GM23338 (cell line): ENCODE measurements at regions not wholly inside any gene's neighbourhood (a gene's known extent, or its start where the extent isn't known, plus 50 kb on each side); places are given as distances from the start of the nearest gene placed in this dataset.

Experiments used
- ATAC-seq: fragments of 200-7000 bp; cut with Tn5 transposase; 3 replicates; pipeline ENCODE4 v1.9.1; 2020
- DNase-seq: peaks from one replicate; pipeline ENCODE4 v3.0.0-alpha.2; 2015; ENCODE audit warnings: low spot score
- H2AFZ ChIP-seq: fragments of 200-600 bp; sonication (generic); 2 replicates; pipeline ENCODE4 v1.8.0; 2016; ENCODE audit warnings: antibody characterized with exemption, mild to moderate bottlenecking, moderate library complexity
- H3F3A ChIP-seq: fragments of 200-600 bp; sonication (generic); replicated peaks from 2 replicates; pipeline ENCODE4 v1.8.0; 2017; ENCODE audit warnings: antibody characterized with exemption, mixed run types, low read depth
- H3K27ac ChIP-seq: fragments of 200-600 bp; sonication (generic); 2 replicates; pipeline ENCODE4 v1.6.1; 2016; ENCODE audit warnings: low read depth
- H3K27me3 ChIP-seq: fragments of 200-600 bp; sonication (generic); 2 replicates; pipeline ENCODE4 v1.8.0; 2016; ENCODE audit warnings: mild to moderate bottlenecking, mixed run types, moderate library complexity; ENCODE audit not compliant: insufficient read depth
- H3K36me3 ChIP-seq: fragments of 200-600 bp; sonication (generic); 2 replicates; pipeline ENCODE4 v1.8.0; 2016; ENCODE audit warnings: mild to moderate bottlenecking; ENCODE audit not compliant: insufficient read depth
- H3K4me1 ChIP-seq: fragments of 200-600 bp; sonication (generic); 2 replicates; pipeline ENCODE4 v1.8.0; 2016; ENCODE audit warnings: mild to moderate bottlenecking, moderate library complexity; ENCODE audit not compliant: insufficient read depth
- H3K4me2 ChIP-seq: fragments of 200-600 bp; sonication (generic); 2 replicates; pipeline ENCODE4 v1.7.1; 2017; ENCODE audit warnings: mixed run types
- H3K4me3 ChIP-seq: fragments of 200-600 bp; sonication (generic); 2 replicates; pipeline ENCODE4 v1.6.1; 2016; ENCODE audit warnings: mixed run types
- H3K79me2 ChIP-seq: fragments of 200-600 bp; sonication (generic); replicated peaks from 2 replicates; pipeline ENCODE4 v1.8.0; 2017; ENCODE audit warnings: mild to moderate bottlenecking; ENCODE audit not compliant: insufficient read depth
- H3K9me2 ChIP-seq: fragments of 200-600 bp; sonication (generic); 2 replicates; pipeline ENCODE4 v1.8.0; 2017; ENCODE audit not compliant: insufficient read depth
- H4K20me1 ChIP-seq: fragments of 200-600 bp; sonication (generic); replicated peaks from 2 replicates; pipeline ENCODE4 v1.8.0; 2017; ENCODE audit warnings: mild to moderate bottlenecking; ENCODE audit not compliant: insufficient read depth
- H3K27ac Mint-ChIP-seq: 2 replicates; pipeline ENCODE4 v1.8.0; 2020; ENCODE audit warnings: inconsistent platforms, mild to moderate bottlenecking, moderate library complexity, mixed read lengths
- H3K27me3 Mint-ChIP-seq: 3 replicates; pipeline ENCODE4 v1.8.0; 2022; ENCODE audit warnings: low read depth, mild to moderate bottlenecking, moderate library complexity, mixed read lengths, inconsistent platforms; ENCODE audit not compliant: insufficient read depth, poor library complexity
- H3K36me3 Mint-ChIP-seq: 3 replicates; pipeline ENCODE4 v1.8.0; 2021; ENCODE audit warnings: low read depth, mild to moderate bottlenecking, inconsistent platforms, moderate library complexity, mixed read lengths
- H3K4me1 Mint-ChIP-seq: 3 replicates; pipeline ENCODE4 v1.8.0; 2020; ENCODE audit warnings: mild to moderate bottlenecking, inconsistent platforms, mixed read lengths
- H3K4me3 Mint-ChIP-seq: 3 replicates; pipeline ENCODE4 v1.8.0; 2021; ENCODE audit warnings: moderate library complexity, mild to moderate bottlenecking, inconsistent platforms, mixed read lengths
- H3K9me3 Mint-ChIP-seq: 3 replicates; pipeline ENCODE4 v1.8.0; 2020; ENCODE audit warnings: moderate library complexity, mild to moderate bottlenecking, inconsistent platforms, mixed read lengths
- CREB1 ChIP-seq: fragments of 250-450 bp; sonication (Bioruptor Pico); IDR thresholded peaks from 2 replicates; pipeline ENCODE4 v1.5.0; 2020; ENCODE audit warnings: low read depth, mild to moderate bottlenecking, moderate library complexity
- ETS1 ChIP-seq: IDR thresholded peaks from 2 replicates; pipeline ENCODE4 v1.6.1; 2016; ENCODE audit warnings: antibody characterized with exemption
- JUNB ChIP-seq: IDR thresholded peaks from one replicate; pipeline ENCODE4 v1.6.1; 2016; ENCODE audit warnings: antibody characterized with exemption; ENCODE audit not compliant: unreplicated experiment
- POLR2AphosphoS5 ChIP-seq: IDR thresholded peaks from 2 replicates; pipeline ENCODE4 v1.6.1; 2016; ENCODE audit warnings: antibody characterized with exemption, low read depth
- STAT1 ChIP-seq: IDR thresholded peaks from one replicate; pipeline ENCODE4 v1.6.1; 2016; ENCODE audit warnings: antibody characterized with exemption; ENCODE audit not compliant: unreplicated experiment
- ZNF114 ChIP-seq: fragments of 250-450 bp; sonication (Bioruptor Pico); IDR thresholded peaks from 2 replicates; pipeline ENCODE4 v1.5.0; 2020; ENCODE audit warnings: mild to moderate bottlenecking, moderate library complexity
- ZNF331 ChIP-seq: fragments of 250-450 bp; sonication (Bioruptor Pico); IDR thresholded peaks from 2 replicates; pipeline ENCODE4 v1.5.0; 2020; ENCODE audit warnings: low read depth, mild to moderate bottlenecking, moderate library complexity
- TF ChIP-seq, protein P1 (sequence below): IDR thresholded peaks from one replicate; pipeline ENCODE4 v1.6.1; 2018; ENCODE audit warnings: antibody characterized with exemption; ENCODE audit not compliant: unreplicated experiment
- TF ChIP-seq, protein P2 (sequence below), 2 experiments: fragments of 200-600 bp in 1 of 2; sonication (generic) in 1 of 2; conservative IDR thresholded peaks; 2 replicates each; pipeline versions ENCODE4 v1.5.1 to v1.6.1; 2016 to 2017; ENCODE audit warnings: antibody characterized with exemption in 2 of 2, low read depth in 2 of 2, mild to moderate bottlenecking in 2 of 2, moderate library complexity in 1 of 2

GRCh38 chr2:234880551-234881211, 71.1 kb upstream of the SH3BP4 start (continued):
- TF ChIP-seq JUNB (no peak), ZNF331 (CRISPR knock-in tag) (no peak), STAT1 (no peak), ETS1 (no peak)
- TF ChIP-seq, protein P1, sequence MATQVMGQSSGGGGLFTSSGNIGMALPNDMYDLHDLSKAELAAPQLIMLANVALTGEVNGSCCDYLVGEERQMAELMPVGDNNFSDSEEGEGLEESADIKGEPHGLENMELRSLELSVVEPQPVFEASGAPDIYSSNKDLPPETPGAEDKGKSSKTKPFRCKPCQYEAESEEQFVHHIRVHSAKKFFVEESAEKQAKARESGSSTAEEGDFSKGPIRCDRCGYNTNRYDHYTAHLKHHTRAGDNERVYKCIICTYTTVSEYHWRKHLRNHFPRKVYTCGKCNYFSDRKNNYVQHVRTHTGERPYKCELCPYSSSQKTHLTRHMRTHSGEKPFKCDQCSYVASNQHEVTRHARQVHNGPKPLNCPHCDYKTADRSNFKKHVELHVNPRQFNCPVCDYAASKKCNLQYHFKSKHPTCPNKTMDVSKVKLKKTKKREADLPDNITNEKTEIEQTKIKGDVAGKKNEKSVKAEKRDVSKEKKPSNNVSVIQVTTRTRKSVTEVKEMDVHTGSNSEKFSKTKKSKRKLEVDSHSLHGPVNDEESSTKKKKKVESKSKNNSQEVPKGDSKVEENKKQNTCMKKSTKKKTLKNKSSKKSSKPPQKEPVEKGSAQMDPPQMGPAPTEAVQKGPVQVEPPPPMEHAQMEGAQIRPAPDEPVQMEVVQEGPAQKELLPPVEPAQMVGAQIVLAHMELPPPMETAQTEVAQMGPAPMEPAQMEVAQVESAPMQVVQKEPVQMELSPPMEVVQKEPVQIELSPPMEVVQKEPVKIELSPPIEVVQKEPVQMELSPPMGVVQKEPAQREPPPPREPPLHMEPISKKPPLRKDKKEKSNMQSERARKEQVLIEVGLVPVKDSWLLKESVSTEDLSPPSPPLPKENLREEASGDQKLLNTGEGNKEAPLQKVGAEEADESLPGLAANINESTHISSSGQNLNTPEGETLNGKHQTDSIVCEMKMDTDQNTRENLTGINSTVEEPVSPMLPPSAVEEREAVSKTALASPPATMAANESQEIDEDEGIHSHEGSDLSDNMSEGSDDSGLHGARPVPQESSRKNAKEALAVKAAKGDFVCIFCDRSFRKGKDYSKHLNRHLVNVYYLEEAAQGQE = no peak

- Histone ChIP-seq H4K20me1 (no peaks in the 10 kb centered on the region), H3K4me3 (no peak overlapping the region), H3K27me3 (no peaks in the 10 kb centered on the region), H3K27ac (no peak overlapping the region), H3K4me2 (no peak overlapping the region), H2AFZ (no peak overlapping the region), H3K4me1 (0 out of 2 replicates have a peak, but pooled peaks cover 3% of the 10 kb centered on the region), H3K9me2 (no peaks in the 10 kb centered on the region), H3K36me3 (no peaks in the 10 kb centered on the region), H3K79me2 (no peaks in the 10 kb centered on the region), H3F3A (no peaks in the 10 kb centered on the region)
- Mint-ChIP-seq H3K4me1 (peaks cover 3% of the 10 kb centered on the region), H3K27me3 (peaks cover 2% of the 10 kb centered on the region), H3K36me3 (peaks cover 19% of the 10 kb centered on the region; the same call in 2 of the 3 replicates), H3K9me3 (peaks cover 19% of the 10 kb centered on the region), H3K27ac (no peak overlapping the region), H3K4me3 (no peak overlapping the region)
- ATAC-seq = no peak
- no peak for DNase-seq
- no peak for TF ChIP-seq ZNF114 (CRISPR knock-in tag)
- TF ChIP-seq, protein P2, sequence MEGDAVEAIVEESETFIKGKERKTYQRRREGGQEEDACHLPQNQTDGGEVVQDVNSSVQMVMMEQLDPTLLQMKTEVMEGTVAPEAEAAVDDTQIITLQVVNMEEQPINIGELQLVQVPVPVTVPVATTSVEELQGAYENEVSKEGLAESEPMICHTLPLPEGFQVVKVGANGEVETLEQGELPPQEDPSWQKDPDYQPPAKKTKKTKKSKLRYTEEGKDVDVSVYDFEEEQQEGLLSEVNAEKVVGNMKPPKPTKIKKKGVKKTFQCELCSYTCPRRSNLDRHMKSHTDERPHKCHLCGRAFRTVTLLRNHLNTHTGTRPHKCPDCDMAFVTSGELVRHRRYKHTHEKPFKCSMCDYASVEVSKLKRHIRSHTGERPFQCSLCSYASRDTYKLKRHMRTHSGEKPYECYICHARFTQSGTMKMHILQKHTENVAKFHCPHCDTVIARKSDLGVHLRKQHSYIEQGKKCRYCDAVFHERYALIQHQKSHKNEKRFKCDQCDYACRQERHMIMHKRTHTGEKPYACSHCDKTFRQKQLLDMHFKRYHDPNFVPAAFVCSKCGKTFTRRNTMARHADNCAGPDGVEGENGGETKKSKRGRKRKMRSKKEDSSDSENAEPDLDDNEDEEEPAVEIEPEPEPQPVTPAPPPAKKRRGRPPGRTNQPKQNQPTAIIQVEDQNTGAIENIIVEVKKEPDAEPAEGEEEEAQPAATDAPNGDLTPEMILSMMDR (conservative IDR thresholded peaks at IDR 0.05; ENCODE audit: low read depth in 2 of 2) = no peak
- TF ChIP-seq, protein P1 = no peak
- no peak for TF ChIP-seq ETS1
- no peak for TF ChIP-seq POLR2AphosphoS5
- TF ChIP-seq CREB1 (CRISPR knock-in tag) = no peak
Measured at GRCh38 chr2:234879671-234880455, 72.0 kb upstream of the SH3BP4 start.
